Right kidney (tissue), 1 donor: ENCODE measurements at regions not wholly inside any gene's neighbourhood (a gene's known extent, or its start where the extent isn't known, plus 50 kb on each side); places are given as distances from the start of the nearest gene placed in this dataset.

Source experiments
- DNase-seq: peaks from one replicate; pipeline ENCODE4 v3.0.0-alpha.2; 2016

DNA sequence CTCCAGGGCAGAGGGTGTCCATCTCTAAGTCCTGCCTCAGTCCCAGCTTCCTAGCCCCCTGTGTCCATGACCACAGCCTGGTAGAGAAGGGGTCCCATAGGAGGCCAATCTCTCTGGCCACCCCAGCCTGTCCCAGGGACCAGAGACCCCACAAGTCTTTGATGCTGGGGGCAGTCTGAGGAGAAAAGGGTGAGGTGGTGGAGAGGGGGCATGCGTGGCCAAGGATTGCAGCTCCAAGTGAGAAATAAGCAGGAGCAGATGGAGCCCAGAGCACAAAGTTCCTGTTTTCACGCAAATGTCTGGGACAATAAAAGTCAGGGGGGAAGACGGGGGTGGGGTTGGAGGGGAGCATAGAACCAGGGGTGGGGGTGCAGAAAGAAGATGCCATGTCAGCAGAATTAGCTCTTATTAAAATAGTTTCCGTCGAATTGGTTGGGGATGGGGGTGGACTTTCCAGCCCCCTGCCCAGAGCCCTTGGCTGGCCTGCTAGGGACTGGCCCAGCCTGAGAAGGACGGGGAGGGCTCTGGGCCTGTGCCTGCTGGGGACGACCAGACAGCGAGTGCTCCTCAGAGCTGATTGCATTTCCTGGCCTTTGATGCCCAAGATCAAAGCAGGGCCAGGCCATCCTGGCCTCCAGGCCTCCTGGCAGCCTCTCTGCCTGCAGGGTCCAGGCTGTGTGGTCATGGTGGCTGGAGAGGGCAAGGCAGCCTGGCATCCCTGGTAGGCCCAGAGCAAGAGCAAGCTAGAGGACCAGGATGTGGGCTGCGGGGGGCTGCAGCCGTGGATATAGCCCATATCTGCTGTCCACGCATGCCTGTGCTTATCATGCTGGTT is 337.1 kb downstream of the DYSF start:
- DNase-seq = no peak

DNA sequence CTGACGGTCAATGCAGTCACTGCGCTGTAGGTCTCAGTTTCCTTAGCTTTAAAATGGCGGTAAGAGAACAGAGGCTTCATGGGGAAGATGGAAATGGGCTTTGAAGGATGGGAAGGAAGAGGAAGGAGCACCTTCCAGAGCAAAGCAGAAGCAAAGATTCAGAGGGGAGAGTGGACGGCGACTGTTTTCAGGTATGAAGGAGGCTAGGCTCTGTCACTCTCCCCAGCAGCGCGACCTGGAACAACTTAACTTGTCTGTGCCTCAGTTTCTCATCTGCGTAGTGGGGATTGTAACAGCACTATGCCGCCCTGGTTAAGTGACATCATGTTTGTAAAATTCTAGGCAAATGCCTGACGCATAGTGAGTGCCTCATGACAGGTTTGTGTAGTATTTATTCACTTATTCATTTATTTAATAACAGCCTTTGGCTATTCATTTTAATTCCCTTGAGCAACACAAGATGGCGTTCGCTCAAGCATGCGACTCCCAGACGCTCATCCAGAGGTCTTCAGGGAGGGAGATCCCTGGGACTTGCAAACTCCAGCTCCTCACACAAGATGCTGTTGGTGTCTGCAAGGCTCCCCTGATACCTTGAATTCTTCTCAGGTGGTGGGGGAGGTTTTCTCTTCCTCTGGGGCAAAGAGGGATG is 336.3 kb downstream of the DYSF start:
- no peak for DNase-seq

DNA sequence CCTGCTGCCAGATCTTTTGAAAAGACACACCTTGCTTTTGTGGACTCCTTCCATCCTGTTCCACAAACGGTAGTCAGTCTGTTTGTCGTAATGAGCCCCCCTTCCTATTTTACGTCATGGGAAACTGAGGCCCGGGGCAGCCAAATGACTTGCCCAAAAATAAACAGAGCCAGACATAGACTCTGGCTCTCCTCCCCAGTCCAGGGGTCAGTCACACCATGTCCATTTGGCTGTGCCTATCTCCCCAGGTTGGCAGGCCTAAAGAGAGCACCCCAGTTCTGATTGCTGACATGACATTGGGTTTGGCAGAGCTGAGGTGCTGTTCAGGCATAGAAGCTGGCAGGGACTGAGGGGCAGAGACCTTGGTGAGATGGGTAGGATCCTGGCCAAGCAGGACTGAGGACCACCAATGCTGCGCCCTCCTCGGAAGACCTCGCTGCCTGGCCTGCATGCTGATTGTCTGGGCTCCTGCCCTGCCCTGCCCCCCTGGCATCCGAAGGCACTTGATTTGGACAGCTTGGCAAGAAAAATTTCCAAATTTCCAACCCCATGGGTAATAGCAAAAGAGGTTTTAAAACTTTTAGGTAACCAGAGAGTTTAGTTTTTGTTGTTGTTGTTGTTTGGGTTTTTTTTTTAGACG is 335.4 kb downstream of the DYSF start:
- no peak for DNase-seq

DNA sequence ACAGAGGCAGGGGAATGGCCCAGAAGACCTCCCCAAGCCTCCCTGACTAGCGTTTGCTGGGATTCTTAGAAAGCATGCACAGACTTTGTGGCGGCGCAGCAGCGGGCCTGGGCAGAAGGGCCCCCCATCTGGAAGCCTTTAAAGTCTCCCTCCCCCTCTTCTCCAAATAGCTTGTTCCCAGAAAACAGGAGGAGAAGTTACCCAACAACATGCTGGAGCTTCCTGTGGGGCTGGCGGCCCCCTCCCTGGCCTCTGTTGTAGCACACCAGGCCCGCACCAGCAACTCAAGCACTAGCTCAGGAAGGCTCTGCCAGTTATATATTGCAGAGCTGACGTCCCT is 334.8 kb downstream of the DYSF start:
- no peak for DNase-seq

DNA sequence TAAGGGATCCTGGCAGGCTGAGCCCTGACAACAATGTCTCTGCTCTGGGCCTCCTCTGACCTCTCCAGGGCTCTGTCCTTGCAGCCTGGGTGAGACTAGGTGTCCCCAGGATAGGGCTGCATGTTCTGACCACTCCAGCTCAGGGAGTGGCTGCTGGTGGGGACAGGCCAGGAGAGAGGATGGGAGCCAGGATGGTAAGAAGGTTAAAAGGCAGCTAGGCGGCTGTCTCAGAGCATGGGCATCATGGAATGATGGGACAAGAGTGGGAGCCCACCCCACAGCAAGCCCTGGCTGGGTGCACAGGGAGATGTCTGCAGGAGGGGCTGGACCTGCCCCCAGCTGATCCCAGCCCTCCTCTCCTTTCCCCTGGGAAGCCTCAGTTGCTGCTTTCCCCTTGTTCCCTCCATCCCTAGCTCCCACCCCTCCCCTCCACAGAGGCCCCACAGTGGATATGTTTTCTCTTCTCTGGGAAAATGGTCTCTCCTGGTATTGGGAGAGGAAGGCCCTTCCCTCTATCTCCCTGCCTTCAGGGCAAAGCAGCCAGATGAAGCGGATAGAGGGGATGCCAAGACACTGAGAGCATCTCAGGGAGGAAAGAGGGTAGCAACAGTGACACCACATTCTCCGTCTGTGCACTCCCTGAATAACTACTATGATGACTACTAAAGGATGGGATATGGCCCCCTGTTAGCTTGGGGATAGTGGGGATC is 334.3 kb downstream of the DYSF start:
- no peak for DNase-seq

DNA sequence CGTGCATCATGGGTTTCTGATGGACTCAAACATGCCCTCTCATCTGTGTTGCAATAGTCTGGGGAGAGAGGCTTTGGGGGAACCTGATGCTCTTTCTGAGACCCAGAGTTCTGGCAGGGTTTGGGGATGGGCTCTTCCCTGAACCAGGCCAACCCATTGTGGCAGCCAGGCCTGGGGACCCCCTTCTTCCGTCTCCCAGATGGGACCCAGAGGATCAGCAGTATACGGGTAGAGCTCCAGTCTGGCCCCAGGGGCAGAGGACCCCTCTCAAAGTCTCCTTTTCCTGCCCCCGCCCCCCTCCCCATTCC is 333.7 kb downstream of the DYSF start:
- DNase-seq = no peak

DNA sequence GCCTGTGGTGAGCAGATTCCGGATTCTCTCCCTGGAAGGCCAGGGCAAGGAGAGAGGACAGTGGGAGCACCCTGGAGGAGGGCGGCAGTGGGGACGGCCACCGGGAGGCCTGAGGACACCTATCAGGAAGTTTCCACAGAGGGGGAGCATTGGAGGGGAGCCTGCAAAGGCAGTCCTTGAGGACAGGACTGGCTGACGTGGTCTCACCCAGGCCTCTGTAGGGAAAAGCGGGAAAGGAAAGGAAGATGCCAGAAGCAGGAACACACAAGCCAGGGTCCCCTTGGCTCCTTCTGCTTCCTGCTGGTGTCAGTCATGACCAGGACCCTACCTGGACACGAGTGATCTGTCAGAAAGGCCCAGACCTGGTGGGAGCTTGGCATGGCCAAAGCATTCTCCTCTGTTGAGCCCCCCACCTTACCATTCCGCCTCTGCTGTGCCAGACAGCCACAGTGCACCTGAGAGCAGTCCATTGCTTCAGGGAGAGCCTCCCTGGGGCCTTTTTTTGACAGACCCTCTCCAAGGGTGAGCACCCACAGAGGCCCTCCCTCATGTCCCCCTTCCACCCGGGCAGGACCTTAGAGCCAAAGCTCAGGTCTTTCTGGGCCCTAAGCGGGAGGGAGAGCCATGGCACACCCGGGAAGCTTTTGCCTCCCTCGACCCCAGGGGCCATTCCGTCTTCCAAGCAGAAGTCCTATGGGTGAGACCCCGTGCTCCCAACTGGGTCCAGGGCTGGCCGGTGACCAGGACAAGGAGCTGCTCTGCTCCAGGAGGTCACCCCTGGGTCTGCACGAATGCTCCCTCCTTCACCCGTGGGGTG is 333.1 kb downstream of the DYSF start:
- DNase-seq = no peak

DNA sequence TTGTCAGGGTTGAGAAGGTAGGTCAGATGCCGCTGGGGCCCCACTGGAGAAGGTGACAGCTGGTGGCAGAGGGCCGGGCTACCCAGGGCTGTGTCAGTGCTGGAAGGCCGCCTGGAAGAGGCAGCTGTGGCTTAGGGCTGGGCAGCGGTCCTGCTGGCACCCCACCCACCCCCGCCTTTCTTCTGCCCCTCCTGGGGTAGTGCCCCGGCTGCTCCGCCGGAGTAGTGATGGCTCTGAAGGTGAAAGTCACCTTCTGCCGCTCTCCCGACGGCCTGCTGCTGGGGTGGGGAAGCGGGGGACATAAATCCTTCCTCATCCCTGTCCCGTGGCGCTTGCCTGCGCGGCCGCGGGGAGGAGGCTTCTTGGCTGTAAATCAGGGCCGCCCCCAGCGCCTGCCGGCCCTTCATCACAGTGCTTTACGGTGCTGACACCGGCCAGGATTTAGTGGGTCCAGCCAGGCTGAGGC is 332.2 kb downstream of the DYSF start:
- no peak for DNase-seq

DNA sequence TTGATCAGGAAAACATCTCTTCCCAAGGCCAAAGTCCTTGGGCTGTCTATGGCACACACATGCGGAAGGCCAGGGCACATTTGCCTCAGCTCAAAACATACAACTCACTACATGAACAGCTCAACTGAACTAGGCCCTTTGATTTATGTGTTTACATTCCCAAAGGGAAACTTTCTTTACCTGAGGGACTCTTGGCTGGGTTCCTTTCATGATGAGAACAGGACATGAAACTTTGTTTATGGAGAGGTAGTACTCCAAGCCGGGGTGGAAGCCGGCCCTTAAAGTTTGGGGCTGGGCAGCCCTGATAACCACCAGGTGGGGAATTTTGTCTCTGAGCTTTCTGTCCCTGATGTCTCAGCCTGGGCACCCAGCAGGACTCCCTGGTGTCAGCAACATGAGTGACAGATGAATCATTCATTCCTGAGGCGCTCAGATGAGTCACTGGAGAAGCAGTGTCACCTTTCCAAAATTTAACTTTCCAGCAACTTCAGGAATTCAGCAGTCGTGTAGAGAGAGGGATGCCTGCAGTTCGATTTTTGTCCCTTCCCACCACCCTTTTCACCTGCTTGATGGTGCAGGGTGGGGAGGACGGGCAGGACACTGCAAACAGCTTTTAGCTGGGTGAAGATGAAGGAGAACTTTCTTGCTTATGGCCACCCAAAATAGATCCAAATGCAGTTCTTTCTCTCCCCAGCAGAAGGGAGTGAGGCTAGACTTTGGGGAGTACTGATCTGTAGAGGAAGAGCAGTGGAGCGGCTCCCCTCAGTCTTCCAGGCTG is 331.6 kb downstream of the DYSF start:
- DNase-seq = no peak

DNA sequence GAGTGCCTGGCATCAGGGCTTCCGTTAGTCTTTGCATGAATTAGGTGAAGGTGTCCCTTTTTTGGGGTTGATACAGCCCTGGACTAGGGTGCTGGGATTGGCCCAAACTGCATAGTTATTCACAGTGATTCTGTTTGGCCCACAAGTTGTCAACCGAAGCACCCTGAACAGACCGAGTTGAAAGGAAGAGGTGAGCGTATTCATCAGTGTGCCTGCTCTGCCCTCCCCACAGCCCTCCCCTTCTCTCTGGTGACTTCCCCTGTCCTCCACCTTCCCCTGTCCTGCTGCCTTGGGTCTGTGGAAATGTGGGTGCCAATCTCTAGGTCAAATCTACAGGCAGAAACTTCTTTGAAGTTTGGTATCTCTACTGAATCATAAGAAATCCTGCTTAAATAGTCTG is 330.5 kb downstream of the DYSF start:
- no peak for DNase-seq

DNA sequence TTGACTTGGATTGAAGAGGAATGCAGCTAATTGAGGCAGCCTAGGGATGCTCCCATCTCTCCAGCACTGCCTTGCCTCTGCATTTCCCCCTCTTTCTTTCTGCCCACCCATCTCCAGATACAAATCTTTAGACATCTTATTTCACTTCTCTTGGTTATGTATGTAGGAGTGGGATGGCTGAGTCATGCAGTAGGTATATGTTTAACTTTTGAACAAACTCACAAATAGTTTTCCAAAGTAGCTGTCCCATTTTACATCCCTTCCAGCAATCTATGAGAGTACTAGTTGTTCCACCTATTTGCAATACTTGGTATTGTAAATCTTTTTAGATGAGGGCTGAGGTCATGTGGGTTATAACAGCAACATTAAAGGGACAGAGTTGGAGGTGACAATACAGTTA is 329.9 kb downstream of the DYSF start:
- no peak for DNase-seq

DNA sequence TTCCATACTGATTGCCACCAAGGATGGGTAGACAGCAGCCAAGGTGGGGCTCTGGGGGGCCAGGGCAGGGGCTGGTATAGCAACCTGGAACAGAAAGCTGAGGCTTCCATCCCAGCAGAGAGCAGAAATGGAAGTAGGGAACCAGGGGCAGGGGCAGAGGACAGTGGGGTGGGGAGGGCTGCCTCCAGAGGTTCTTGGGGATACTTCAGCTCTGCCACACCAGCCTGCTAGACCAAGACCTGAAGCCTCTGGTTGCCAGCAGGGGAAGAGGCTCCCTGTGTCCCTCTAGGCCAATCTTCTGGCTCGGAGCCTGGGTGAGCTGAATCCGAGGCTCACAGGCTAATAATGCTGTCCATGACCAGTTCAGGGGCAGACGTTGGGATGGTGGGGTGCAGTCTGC is 329.0 kb downstream of the DYSF start:
- DNase-seq = no peak

DNA sequence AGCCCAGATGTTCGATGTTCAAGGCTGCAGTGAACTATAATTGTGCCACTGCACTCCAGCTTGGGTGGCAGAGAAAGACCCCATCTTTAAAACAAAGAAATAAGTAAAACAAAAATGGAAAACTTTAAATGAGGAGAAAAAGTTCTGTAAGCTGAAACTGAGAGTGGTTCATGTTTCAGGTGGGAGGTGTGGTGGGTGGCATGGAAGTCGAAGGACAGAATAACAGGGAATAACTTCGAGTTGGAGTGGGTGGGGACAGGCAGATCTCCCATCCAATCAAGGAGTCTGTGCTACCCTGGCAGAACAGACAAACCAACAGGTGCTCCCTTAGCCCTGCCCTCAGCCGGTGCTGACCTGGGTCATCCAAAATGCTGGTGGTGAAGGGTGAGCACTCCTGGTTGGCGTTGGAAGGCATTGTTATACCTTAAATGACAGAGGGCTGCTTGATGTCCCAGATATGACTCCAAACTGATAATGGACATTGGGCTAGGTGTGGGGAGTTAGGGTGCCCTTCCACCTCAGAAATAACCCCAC is 328.4 kb downstream of the DYSF start:
- DNase-seq = no peak

DNA sequence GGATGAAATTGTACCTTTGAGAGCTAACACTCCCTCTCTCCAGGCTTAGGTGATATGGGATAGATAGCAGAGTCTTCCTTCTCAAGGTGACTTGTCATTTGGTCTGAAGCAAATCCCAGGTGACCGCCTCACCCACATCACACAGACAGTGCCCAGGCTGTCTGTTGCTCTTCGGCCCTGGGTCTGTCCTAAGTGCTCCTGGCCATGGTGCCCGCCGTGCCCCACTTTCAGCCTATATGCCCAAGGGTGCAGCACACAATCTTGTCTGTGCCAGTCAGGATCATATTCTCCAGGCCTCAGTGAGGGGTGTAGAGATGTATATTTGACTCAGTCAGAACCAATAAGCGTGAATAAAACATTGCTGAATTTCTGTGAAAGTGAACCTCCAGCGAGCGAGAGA is 326.8 kb downstream of the DYSF start:
- no peak for DNase-seq

DNA sequence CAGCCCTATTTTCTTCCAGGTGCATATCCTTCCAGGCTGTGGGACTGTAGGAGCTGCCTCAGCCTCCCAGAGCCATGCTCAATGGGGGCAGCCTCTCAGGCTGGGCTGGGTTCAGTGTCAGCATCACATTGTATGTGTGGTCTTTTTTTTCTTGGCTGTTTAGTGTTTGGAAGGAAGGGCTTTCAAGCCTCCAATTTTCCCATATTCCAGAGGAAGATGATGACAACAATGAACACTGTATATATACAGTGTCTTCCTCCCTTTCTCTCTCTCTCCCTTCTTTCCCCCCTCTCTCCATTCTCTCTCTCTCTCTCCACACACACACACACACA is 326.4 kb downstream of the DYSF start:
- DNase-seq = no peak

DNA sequence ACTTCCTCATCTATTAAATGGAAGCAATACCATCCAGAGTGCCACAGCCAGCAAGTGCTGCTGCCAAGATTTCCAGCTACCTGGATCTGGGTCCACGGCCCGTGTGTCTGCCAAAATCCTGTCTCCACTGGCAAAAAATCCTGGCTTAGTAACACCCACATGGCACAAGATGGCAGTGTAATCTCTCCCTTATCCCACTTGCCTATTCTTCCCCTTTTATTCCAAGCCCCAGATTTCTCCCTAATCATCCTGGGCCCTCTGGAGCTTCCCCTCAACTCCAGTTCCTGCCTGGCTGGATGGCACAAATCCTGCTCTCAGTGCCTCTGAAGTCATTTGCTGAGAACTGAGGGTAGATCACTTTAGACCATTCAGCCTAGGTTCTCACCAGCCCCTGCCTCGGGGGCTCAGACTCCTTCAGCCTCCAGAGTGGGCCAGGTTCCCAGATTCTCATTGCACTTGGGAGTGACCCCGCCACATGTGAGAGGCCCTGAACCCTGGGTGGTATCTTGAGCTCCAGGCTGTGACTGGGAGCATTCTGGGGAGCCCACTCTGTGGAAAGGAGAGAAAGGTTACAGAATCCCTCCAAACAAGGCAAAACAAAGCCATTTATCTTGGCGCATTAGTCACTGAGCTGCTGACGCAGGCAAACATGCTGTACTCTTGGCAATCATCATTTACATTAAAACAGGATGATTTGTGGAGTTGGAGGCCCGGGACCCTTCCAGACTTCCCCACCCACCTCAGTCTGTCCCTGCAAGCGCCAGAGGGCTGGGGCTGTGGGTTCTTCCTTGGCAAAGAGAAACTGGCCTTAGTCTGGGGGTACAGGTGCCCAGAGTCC is 325.8 kb downstream of the DYSF start:
- no peak for DNase-seq

DNA sequence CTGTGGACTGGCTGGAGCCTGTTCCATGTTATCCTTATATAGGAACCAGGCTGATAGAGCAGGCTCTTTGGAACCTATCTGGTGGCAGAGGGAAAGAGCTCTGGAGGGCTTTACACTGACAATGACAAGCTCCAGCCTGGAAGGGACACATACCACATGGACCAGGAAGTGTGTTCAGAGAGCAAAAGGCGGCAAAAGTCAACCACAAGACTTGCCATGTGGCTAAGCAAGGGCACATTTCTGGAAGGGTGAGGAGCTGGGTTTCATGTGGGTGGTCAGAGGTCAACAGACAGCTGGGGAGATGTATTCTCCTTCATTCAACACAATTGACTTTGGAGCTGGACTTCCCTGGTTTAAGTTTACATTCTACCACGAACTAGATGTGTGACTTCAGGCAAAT is 325.2 kb downstream of the DYSF start:
- no peak for DNase-seq

DNA sequence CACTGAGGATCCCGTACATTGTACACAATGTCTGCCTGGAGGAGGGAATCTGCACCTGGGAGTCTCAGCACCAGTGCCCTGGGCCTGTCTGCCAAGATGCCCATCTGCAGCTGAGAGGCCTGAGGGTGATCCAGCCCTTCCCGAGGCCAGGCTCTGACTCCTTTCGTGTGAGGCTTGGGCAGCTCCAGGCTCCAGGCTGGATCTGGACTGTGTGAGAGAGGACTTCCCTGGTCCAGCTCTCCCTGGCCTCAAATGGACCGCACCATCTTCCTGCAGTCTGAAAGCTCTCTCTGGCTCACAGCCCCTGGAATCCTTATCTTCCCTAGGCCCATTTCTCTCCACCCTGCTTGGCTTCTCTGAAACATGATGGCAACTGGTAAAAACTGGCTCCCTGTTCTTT is 324.6 kb downstream of the DYSF start:
- no peak for DNase-seq

DNA sequence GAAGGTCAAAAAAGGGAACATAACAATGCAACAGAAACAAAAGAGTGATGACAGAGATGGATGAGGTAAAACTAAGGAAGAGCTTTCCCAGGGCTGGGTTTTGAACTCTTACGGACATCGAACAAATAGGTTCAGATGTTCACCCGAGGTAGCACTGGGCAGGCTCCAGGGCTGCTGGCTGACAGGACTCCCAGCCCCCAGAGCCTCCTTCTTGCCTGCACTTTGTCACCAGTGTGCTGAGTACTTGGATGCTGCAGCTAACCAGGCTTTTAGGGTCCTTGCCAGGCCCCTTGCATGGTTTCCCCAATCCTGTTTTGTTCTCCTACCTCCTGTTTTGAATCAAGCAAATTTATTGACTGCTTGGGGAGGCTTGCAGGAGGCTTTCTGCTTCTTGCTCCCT is 322.9 kb downstream of the DYSF start:
- DNase-seq = no peak

DNA sequence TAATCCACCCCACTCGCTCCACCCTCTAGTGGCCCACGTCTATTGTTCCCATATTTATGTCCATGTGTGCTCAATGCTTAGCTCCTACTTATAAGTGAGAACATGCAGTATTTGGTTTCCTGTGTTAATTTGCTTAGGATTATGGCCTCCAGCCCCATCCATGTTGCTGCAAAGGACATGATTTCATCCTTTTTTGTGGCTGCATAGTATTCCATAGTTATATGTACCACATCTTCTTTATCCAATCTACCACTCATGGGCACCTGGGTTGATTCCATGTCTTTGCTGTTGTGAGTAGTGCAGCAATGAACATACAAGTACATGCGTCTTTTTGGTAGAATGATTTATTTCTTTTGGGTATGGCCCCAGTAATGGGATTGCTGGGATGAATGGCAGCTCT is 319.9 kb downstream of the DYSF start:
- DNase-seq = no peak
